HG02678 (cell line): ENCODE measurements at regions not wholly inside any gene's neighbourhood (a gene's known extent, or its start where the extent isn't known, plus 50 kb on each side); places are given as distances from the start of the nearest gene placed in this dataset.

ENCODE experiments used
- ATAC-seq: cut with Tn5 transposase; IDR thresholded peaks from one replicate; pipeline ENCODE4 v1.9.1; 2021; ENCODE audit warnings: mild to moderate bottlenecking, moderate library complexity; ENCODE audit not compliant: unreplicated experiment

DNA sequence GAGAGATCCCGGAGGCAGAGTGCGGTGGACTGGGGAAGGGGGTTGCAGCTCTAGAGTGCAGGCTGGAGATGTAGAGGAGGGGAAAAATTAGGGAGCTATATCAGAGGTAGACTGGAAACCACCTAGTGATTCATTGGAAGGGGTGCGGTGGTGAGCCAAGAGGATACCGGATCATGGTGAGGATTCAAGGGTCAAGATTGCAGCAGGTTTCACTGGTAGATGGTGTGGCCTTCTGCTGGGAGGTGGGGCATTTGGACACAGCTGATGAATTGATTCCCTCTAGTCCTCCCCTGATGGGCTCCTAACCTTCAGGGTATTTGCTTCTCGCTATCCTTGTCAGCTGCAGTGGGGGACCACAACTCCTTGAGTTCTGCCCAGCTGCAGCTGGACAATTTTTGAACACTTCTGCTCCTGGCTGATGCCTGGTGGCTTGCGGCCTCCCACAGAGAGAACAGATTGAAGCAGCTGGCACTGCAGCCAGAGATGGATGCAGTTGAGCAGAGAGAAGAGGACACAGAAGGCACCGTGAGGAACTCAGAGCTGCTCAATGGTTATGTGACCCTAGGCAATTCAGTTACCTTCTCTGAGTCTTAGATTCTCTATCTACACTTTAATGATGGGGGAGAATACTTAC is 134.4 kb upstream of the ABCA1 start:
- ATAC-seq = no peak

DNA sequence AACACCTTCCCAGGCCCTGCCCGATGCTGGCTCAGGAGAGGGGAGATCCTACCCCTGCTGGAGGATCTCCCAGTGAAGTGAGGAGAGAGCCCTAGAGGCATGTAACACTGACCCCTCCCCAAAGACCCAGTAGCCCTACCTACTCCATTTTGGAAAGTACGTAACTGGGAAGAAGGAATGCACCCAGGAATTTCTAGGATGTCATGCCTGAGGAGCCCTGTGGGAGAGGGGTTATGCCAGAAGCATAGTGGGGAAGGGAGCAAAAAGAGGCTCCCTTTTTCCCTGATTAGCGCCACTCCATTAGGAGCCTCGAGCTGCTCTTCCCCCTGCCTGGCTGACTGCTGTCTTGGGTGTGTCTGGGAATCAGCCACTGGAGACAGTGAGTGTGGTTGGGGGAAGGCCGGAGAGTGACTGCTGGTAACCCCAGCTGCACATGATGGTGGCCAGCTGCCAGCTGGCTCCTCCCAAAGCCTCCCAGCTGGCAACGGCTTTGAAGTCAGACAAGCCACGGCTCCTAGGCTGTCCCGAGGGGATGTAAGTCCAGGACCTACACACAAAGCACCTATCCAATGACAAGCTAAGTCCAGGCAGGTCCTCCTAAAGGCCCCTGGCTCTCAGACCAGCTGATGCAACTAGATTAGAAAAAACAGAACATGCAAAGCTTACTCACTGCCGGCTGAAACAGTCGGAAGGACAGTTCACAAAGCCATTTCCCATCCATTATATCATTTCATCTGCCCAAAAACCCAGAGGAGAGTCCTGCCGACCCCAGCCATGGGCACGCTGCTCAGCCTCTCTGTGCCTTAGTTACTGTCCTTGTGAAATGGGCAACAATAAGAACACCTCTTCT is 136.5 kb upstream of the ABCA1 start:
- ATAC-seq = peak; percentile 64

GRCh38 chr9:105065098-105066088 is 137.4 kb upstream of the ABCA1 start:
- no peak for ATAC-seq

DNA sequence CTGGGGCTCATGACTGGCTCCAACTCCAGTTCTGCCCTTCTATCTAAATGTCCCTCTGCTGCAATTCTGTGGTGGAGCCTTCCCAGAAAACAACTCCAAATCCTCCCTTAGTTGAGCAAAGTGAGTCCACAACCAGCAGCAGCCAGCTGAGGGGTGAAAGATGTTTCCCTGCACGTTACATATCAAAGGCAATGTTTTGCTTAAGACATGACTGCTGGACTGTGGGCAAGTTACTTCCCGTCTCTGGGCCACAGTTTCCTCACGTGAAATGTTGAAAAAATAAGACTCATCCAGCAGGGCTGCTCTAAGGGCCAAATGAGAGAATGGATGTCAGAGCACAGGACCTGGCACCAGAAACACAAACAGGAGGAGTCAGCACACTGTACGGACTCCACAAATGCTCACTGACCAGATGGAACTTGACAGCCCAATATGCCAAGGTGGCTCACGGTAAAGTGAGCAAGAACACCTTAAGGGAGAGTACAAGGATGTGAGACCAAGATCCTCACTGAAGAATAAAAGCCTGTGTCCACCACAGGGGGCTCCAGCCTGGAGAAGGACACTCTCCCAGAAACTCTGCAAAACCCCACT is 138.4 kb upstream of the ABCA1 start:
- ATAC-seq = no peak

DNA sequence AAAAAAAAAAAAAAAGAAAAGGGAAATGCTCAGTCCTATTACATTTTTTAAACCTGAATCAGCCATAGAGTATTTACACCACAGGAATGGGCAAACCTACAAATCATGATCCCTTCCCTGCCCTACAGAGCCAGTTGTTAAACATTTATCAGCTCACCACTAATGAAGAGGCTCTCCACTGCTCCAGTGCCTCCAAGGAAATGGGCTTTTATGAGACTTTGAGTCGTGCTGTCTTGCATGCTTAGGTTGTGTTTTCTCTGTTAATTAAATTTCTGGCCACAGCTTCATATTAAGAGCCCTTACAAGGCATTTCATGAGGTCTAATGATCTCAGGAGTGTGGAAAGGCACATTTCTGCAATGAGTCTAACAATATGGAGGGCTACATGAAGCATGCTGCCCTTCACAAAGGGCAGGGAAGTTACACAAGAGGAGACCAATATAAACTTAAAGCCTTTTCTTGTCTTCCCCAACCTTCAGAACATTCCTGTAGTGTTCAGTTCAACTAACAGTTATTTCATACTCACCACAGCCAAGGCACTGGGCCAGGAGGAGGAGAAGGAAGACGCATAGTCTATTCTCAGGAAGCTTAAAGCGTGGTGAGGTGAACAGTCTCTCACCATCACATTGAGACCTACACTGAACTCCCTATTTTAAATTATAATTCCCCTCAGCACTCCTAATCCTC is 140.1 kb upstream of the ABCA1 start:
- ATAC-seq = no peak

DNA sequence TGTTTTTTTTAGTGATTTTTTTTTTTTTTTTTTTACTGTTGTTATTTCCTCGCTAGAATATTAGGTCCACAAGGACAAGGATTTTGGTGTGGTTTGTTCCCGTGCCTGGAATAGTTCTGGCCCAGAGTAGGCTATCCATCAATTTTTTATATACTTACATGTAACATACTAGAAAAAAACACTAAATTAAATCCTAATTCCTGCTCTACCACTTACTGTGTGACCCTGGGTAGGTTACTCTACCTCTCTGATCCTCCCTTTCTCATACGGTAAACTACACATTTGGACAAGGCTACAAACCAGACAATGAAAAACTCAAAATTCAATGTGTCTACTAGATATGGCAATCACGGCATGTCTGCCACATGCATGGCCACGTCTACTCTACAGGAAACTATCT is 141.3 kb upstream of the ABCA1 start:
- ATAC-seq = no peak

DNA sequence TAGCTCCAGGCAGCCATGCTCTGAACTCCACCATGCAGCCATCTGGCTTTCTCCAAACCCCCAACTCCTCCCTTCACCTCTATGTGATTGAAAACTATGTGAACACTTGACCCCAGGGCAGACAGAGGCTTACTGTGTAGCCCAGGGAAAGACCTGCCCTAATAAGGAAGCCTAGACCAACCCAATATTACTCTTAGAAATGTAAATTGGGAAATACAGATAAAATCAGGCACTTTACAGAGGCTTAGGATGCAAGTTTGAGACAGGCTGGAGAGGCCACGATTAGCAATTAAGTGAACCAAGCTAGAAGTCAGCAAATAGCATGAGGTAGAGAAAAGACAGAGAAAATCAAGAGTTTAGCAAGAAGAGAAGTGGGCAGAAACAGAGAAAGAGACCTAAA is 141.7 kb upstream of the ABCA1 start:
- ATAC-seq = no peak

GRCh38 chr9:105070176-105070575 is 142.2 kb upstream of the ABCA1 start:
- ATAC-seq = no peak

GRCh38 chr9:105072476-105072875 is 144.5 kb upstream of the ABCA1 start:
- ATAC-seq = no peak

GRCh38 chr9:105073147-105073546 is 145.2 kb upstream of the ABCA1 start:
- no peak for ATAC-seq

- no peak for ATAC-seq
These were observed 146.5 kb upstream of the ABCA1 start for GRCh38 chr9:105074491-105074890.

- ATAC-seq = no peak
These were observed 148.8 kb upstream of the ABCA1 start for GRCh38 chr9:105076729-105077128.

GRCh38 chr9:105079457-105079856 is 151.5 kb upstream of the ABCA1 start:
- no peak for ATAC-seq

DNA sequence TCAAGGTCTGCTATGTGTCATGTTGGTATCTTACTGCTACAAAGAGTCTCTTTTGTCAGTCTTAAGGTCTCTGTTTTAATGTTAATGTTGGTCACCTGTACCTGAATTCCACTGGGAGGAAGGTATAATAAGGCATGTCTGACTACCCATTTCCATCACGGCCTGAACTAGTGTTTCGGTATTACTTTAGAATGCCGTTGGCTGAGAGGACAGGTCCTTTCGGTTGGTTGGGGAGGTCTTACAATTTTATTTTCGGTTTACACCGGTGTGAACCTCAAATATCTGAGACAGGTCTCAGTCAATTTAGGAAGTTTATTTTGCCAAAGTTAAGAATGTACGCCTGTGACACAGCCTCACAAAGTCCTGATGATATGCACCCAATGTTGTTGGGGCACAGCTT is 154.9 kb upstream of the ABCA1 start:
- no peak for ATAC-seq

DNA sequence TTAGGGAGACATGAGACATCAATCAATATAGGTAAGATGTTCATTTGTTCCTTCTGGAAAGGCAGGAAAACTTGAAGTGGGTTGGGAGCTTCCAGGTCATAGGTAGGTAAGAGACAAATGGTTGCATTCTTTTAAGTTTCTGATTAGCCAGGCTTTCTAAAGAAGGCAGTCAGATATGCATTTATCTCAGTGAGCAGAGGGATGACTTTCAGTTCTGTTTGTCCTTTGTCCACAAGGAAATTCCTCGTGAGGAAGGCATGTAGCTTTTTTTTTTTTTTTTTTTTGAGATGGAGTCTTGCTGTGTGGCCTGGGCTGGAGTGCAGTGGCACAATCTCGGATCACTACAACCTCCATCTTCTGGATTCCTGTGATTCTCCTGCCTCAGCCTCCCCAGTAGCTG is 155.3 kb upstream of the ABCA1 start:
- no peak for ATAC-seq

DNA sequence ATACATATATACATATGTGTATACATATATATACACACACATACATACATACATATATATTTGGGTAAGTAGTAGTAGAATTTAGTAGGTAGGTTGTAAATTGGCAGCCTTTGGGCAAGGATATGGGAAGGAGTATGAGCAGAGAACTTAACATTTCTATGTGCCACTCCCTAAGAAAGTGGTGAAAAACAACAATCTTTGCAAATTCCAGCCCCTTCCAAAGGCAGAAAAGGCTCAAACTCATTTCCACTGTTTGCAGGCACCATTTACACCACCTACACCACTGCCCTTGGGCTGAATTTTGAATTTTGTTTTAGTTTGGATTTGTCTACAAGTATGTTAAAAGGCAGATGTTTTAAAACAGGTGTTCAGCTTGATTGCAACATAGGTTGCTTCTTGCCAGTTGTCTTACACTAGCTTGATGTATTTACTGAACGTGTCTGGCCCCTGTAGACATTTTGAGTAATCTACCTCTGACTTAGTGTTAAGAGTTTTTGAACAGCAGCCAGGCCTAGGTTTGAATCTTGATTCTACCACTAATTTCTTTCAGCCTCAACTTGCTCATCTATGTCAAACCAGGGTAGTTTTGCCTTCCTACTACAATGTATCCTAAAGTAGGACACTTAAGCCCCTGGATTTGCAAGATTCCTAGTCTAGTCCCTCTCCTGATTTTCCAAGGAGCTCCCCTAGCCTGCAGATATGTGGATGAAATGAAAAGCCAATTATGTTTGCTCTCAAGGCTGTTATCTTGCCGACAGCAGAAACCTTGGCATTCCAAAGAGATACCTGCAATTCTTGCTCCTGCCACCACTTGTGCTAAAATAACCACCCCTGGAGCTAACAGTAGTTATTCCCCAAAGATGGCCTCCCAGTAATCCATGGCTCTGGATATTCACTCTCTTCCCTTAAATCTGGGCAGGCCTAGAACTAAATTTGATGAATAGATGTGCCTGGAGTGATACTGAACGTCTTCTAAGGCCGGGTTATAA is 156.2 kb upstream of the SLC44A1 start:
- ATAC-seq = no peak

- ATAC-seq = no peak
These were observed 154.6 kb upstream of the SLC44A1 start for GRCh38 chr9:105089874-105090273.

- no peak for ATAC-seq
These were observed 153.3 kb upstream of the SLC44A1 start for GRCh38 chr9:105091004-105091640.

- ATAC-seq = no peak
These were observed 150.8 kb upstream of the SLC44A1 start for GRCh38 chr9:105093685-105094084.
